ENCODE measurements at regions not wholly inside any gene's neighbourhood (a gene's known extent, or its start where the extent isn't known, plus 50 kb on each side); places are given as distances from the start of the nearest gene placed in this dataset.

GRCh38 chr2:176636401-176636800, 367.2 kb downstream of the MTX2 start:
- no peak for TF ChIP-seq CTCF (IDR thresholded peaks at IDR 0.05; ENCODE audit: insufficient read depth in 1 of 2, low read depth in 1 of 2, low read length in 1 of 2, severe bottlenecking in 1 of 2, unreplicated experiment in 1 of 2)
- Mint-ChIP-seq H3K9me3 (ENCODE audit: unreplicated experiment) (no peaks in the 10 kb centered on the region), H3K27me3 (ENCODE audit: insufficient read depth, unreplicated experiment) (peaks cover 16% of the 10 kb centered on the region), H3K27ac (ENCODE audit: unreplicated experiment) (no peak overlapping the region), H3K4me1 (ENCODE audit: low read depth, unreplicated experiment) (no peaks in the 10 kb centered on the region), H3K4me3 (ENCODE audit: unreplicated experiment) (no peak overlapping the region), H3K36me3 (ENCODE audit: insufficient read depth, unreplicated experiment) (no peaks in the 10 kb centered on the region)
- ChIA-PET CTCF (no interaction called here), POLR2A (no interaction called here)
- Histone ChIP-seq H3K9me3 (no peaks in the 10 kb centered on the region), H3K36me3 (ENCODE audit: control insufficient read depth, insufficient read depth, low read length) (no peaks in the 10 kb centered on the region), H3K4me1 (no peaks in the 10 kb centered on the region), H3K27me3 (replicated peaks; ENCODE audit: control insufficient read depth, insufficient read depth, low read length) (no peaks in the 10 kb centered on the region), H3K4me3 (ENCODE audit: low read depth, low read length) (no peak overlapping the region)
- intact Hi-C loops (cut with micrococcal nuclease; ENCODE audit: unreplicated experiment), result loop anchor here (10.0 kb wide), 3 partner anchors 182 to 508 kb away; no protein-coding TSS in a partner anchor
- no TSS peak for BruUV-seq (replicated peaks)
- DNase-seq, result no peak

GRCh38 chr2:176637142-176637485, 367.9 kb downstream of the MTX2 start:
- no TSS peak for BruUV-seq (replicated peaks)
- H3K27ac Mint-ChIP-seq (ENCODE audit: unreplicated experiment), result no peak overlapping the region
- H3K36me3 ChIP-seq (ENCODE audit: control insufficient read depth, insufficient read depth, low read length), result no peaks in the 10 kb centered on the region

GRCh38 chr2:176637486-176638166, 368.4 kb downstream of the MTX2 start:
- Histone ChIP-seq H3K9me3 (no peaks in the 10 kb centered on the region), H3K4me1 (no peaks in the 10 kb centered on the region), H3K36me3 (ENCODE audit: control insufficient read depth, insufficient read depth, low read length) (no peaks in the 10 kb centered on the region), H3K27me3 (replicated peaks; ENCODE audit: control insufficient read depth, insufficient read depth, low read length) (no peaks in the 10 kb centered on the region), H3K4me3 (ENCODE audit: low read depth, low read length) (peak overlapping the region; percentile 31)
- no peak for TF ChIP-seq CTCF (IDR thresholded peaks at IDR 0.05; ENCODE audit: insufficient read depth in 1 of 2, low read depth in 1 of 2, low read length in 1 of 2, severe bottlenecking in 1 of 2, unreplicated experiment in 1 of 2)
- CTCF ChIA-PET, result interaction anchor here (0.5 to 2.1 kb wide), 7 partner anchors 14 to 525 kb away, joined by 3 to 8 read pairs (median 4); no protein-coding TSS in a partner anchor
- H3K4me3 Mint-ChIP-seq (ENCODE audit: unreplicated experiment), result peak overlapping the region; percentile 55
- no peaks in the 10 kb centered on the region for H3K9me3 Mint-ChIP-seq (ENCODE audit: unreplicated experiment)
- POLR2A ChIA-PET, result no interaction called here
- H3K4me1 Mint-ChIP-seq (ENCODE audit: low read depth, unreplicated experiment), result no peaks in the 10 kb centered on the region
- no peak overlapping the region for H3K27ac Mint-ChIP-seq (ENCODE audit: unreplicated experiment)
- intact Hi-C loops (cut with micrococcal nuclease; ENCODE audit: unreplicated experiment), result loop anchor here (1.0 to 10.0 kb wide), 4 partner anchors 183 to 510 kb away; no protein-coding TSS in a partner anchor
- BruUV-seq (replicated peaks), result no TSS peak
- DNase-seq, result peak in 1 of 2 experiments; percentile 7
- H3K27me3 Mint-ChIP-seq (ENCODE audit: insufficient read depth, unreplicated experiment), result peaks cover 19% of the 10 kb centered on the region
- no peaks in the 10 kb centered on the region for H3K36me3 Mint-ChIP-seq (ENCODE audit: insufficient read depth, unreplicated experiment)

More at GRCh38 chr2:176637142-176637485, 367.9 kb downstream of the MTX2 start:
- H3K4me3 Mint-ChIP-seq (ENCODE audit: unreplicated experiment), result peak overlapping the region; percentile 47
- ChIA-PET CTCF (interaction anchor here (0.5 to 2.1 kb wide), 4 partner anchors 15 to 182 kb away, joined by 3 to 8 read pairs (median 6); no protein-coding TSS in a partner anchor), POLR2A (no interaction called here)
- intact Hi-C loops (cut with micrococcal nuclease; ENCODE audit: unreplicated experiment), result loop anchor here (10.0 kb wide), 3 partner anchors 182 to 508 kb away; no protein-coding TSS in a partner anchor
- no peak for DNase-seq
- H3K4me1 ChIP-seq, result no peaks in the 10 kb centered on the region
- TF ChIP-seq CTCF (IDR thresholded peaks at IDR 0.05; ENCODE audit: insufficient read depth in 1 of 2, low read depth in 1 of 2, low read length in 1 of 2, severe bottlenecking in 1 of 2, unreplicated experiment in 1 of 2), result no peak
- H3K4me1 Mint-ChIP-seq (ENCODE audit: low read depth, unreplicated experiment), result no peaks in the 10 kb centered on the region
- H3K9me3 Mint-ChIP-seq (ENCODE audit: unreplicated experiment), result no peaks in the 10 kb centered on the region
- H3K27me3 ChIP-seq (replicated peaks; ENCODE audit: control insufficient read depth, insufficient read depth, low read length), result no peaks in the 10 kb centered on the region
- H3K27me3 Mint-ChIP-seq (ENCODE audit: insufficient read depth, unreplicated experiment), result peaks cover 19% of the 10 kb centered on the region
- no peaks in the 10 kb centered on the region for H3K9me3 ChIP-seq
- H3K36me3 Mint-ChIP-seq (ENCODE audit: insufficient read depth, unreplicated experiment), result no peaks in the 10 kb centered on the region
- H3K4me3 ChIP-seq (ENCODE audit: low read depth, low read length), result no peak overlapping the region

All from Caco-2 (cell line).